ENCODE measurements at regions not wholly inside any gene's neighbourhood (a gene's known extent, or its start where the extent isn't known, plus 50 kb on each side); places are given as distances from the start of the nearest gene placed in this dataset.

DNA sequence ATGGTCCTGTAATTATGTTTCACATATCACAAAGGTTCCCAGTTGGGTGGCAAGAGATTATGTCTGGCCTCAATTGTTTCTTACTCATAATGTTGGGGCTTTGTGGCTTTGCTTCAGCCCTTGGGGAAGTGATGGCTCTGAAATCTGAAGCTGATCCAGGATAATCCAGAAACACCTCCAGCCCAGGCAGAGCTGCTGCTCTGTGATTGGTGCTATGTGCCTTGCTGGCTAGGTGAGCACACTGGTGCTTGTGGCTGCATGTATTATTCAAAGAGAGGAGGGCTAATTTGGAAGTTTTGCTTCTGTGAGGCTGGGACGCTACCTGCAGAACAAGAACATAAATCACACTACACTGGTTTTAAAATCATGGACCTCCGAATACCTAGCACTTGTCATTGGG, 346.6 kb upstream of the MGMT start:
- no peak for TF ChIP-seq EZH2phosphoT487 (IDR thresholded peaks at IDR 0.05; ENCODE audit: borderline replicate concordance, low read length)
- TF ChIP-seq CTCF (IDR thresholded peaks at IDR 0.05; ENCODE audit: low read depth, low read length, poor library complexity, severe bottlenecking), result no peak
- no peak overlapping the region for H3K27ac ChIP-seq (ENCODE audit: low read depth, low read length)

DNA sequence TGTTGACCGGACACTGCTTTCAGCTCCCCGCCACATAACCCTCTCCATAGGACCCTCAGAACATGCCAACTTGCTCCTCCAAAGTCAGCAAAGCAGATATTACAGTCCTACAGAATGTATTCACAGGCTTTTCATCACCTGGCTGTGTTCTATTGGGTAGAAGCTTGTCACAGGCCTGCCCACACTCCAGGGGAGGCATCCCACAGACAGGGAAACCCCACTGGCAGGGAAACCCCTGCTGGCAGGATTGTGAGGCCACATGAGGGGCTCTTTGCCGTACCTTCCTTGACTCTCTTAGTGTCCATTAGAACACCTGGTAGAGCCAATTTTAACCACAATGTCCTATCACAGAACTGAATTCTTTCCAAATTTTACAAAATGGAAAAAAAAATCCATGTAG, 344.2 kb upstream of the MGMT start:
- Histone ChIP-seq H3F3A (ENCODE audit: control insufficient read depth, insufficient read depth) (no peaks in the 10 kb centered on the region), H3K9me3 (ENCODE audit: control insufficient read depth, insufficient read depth, low read length) (no peaks in the 10 kb centered on the region), H4K20me1 (ENCODE audit: control insufficient read depth, insufficient read depth, low read depth, low read length) (no peaks in the 10 kb centered on the region), H3K36me3 (ENCODE audit: control insufficient read depth, low read length) (no peaks in the 10 kb centered on the region), H3K27me3 (ENCODE audit: control insufficient read depth, low read length) (no peaks in the 10 kb centered on the region), H3K79me2 (ENCODE audit: control insufficient read depth, low read length) (no peaks in the 10 kb centered on the region), H3K4me2 (ENCODE audit: low read length) (no peak overlapping the region), H3K4me3 (ENCODE audit: low read length) (no peak overlapping the region), H3K27ac (ENCODE audit: low read depth, low read length) (no peak overlapping the region), H3K4me1 (ENCODE audit: control insufficient read depth, low read length) (no peaks in the 10 kb centered on the region), H3K9me2 (replicated peaks; ENCODE audit: control insufficient read depth, low read length) (no peaks in the 10 kb centered on the region)
- no peak for TF ChIP-seq CTCF (IDR thresholded peaks at IDR 0.05; ENCODE audit: low read depth, low read length, poor library complexity, severe bottlenecking)
- TF ChIP-seq EZH2phosphoT487 (IDR thresholded peaks at IDR 0.05; ENCODE audit: borderline replicate concordance, low read length), result no peak

More for the DNA sequence above, 346.6 kb upstream of the MGMT start:
- Histone ChIP-seq H3K9me3 (ENCODE audit: control insufficient read depth, insufficient read depth, low read length) (no peaks in the 10 kb centered on the region), H3K79me2 (ENCODE audit: control insufficient read depth, low read length) (no peaks in the 10 kb centered on the region), H3F3A (ENCODE audit: control insufficient read depth, insufficient read depth) (no peaks in the 10 kb centered on the region), H4K20me1 (ENCODE audit: control insufficient read depth, insufficient read depth, low read depth, low read length) (no peaks in the 10 kb centered on the region), H3K4me2 (ENCODE audit: low read length) (no peak overlapping the region), H3K27me3 (ENCODE audit: control insufficient read depth, low read length) (no peaks in the 10 kb centered on the region), H3K4me3 (ENCODE audit: low read length) (no peak overlapping the region), H3K36me3 (ENCODE audit: control insufficient read depth, low read length) (no peaks in the 10 kb centered on the region), H3K4me1 (ENCODE audit: control insufficient read depth, low read length) (no peaks in the 10 kb centered on the region), H3K9me2 (replicated peaks; ENCODE audit: control insufficient read depth, low read length) (no peaks in the 10 kb centered on the region)

DNA sequence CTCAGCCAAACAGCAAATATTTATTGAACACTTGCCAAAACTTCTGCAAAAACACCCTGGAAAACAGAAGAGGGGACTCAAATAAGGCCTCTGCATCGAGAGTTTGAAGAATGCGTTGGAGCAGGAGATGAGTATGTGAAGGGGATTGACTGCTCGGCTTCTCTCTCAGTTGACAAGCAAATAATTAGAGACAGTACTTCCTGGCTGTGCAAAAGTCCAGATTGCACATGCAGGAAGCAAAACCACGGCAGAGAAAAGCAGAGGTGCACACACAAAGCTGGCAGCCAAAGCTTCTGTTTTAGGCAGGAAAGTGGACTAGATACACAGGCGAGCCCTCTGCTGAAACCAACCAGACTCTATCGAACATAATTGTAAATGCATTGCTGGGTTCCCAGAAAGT, 343.6 kb upstream of the MGMT start:
- no peaks in the 10 kb centered on the region for H3F3A ChIP-seq (ENCODE audit: control insufficient read depth, insufficient read depth)
- H3K4me2 ChIP-seq (ENCODE audit: low read length), result no peak overlapping the region
- TF ChIP-seq EZH2phosphoT487 (IDR thresholded peaks at IDR 0.05; ENCODE audit: borderline replicate concordance, low read length) (no peak), CTCF (IDR thresholded peaks at IDR 0.05; ENCODE audit: low read depth, low read length, poor library complexity, severe bottlenecking) (no peak)
- H3K4me1 ChIP-seq (ENCODE audit: control insufficient read depth, low read length), result no peaks in the 10 kb centered on the region
- H3K36me3 ChIP-seq (ENCODE audit: control insufficient read depth, low read length), result no peaks in the 10 kb centered on the region
- H3K79me2 ChIP-seq (ENCODE audit: control insufficient read depth, low read length), result no peaks in the 10 kb centered on the region
- no peaks in the 10 kb centered on the region for H4K20me1 ChIP-seq (ENCODE audit: control insufficient read depth, insufficient read depth, low read depth, low read length)
- H3K27ac ChIP-seq (ENCODE audit: low read depth, low read length), result no peak overlapping the region
- H3K27me3 ChIP-seq (ENCODE audit: control insufficient read depth, low read length), result no peaks in the 10 kb centered on the region
- no peak overlapping the region for H3K4me3 ChIP-seq (ENCODE audit: low read length)
- no peaks in the 10 kb centered on the region for H3K9me2 ChIP-seq (replicated peaks; ENCODE audit: control insufficient read depth, low read length)
- no peaks in the 10 kb centered on the region for H3K9me3 ChIP-seq (ENCODE audit: control insufficient read depth, insufficient read depth, low read length)

- H3K79me2 ChIP-seq (ENCODE audit: control insufficient read depth, low read length), result no peaks in the 10 kb centered on the region
- no peak overlapping the region for H3K27ac ChIP-seq (ENCODE audit: low read depth, low read length)
- H3K9me2 ChIP-seq (replicated peaks; ENCODE audit: control insufficient read depth, low read length), result no peaks in the 10 kb centered on the region
- TF ChIP-seq EZH2phosphoT487 (IDR thresholded peaks at IDR 0.05; ENCODE audit: borderline replicate concordance, low read length) (no peak), CTCF (IDR thresholded peaks at IDR 0.05; ENCODE audit: low read depth, low read length, poor library complexity, severe bottlenecking) (no peak)
- H3K36me3 ChIP-seq (ENCODE audit: control insufficient read depth, low read length), result no peaks in the 10 kb centered on the region
- no peak overlapping the region for H3K4me2 ChIP-seq (ENCODE audit: low read length)
- H3F3A ChIP-seq (ENCODE audit: control insufficient read depth, insufficient read depth), result no peaks in the 10 kb centered on the region
- H4K20me1 ChIP-seq (ENCODE audit: control insufficient read depth, insufficient read depth, low read depth, low read length), result no peaks in the 10 kb centered on the region
- H3K4me1 ChIP-seq (ENCODE audit: control insufficient read depth, low read length), result no peaks in the 10 kb centered on the region
- no peaks in the 10 kb centered on the region for H3K27me3 ChIP-seq (ENCODE audit: control insufficient read depth, low read length)
- no peaks in the 10 kb centered on the region for H3K9me3 ChIP-seq (ENCODE audit: control insufficient read depth, insufficient read depth, low read length)
- H3K4me3 ChIP-seq (ENCODE audit: low read length), result no peak overlapping the region
These were observed 340.1 kb upstream of the MGMT start for GRCh38 chr10:129126982-129127381.

All from DOHH2 (cell line).